K562 (cell line): ENCODE measurements at regions not wholly inside any gene's neighbourhood (a gene's known extent, or its start where the extent isn't known, plus 50 kb on each side); places are given as distances from the start of the nearest gene placed in this dataset.

Experiments
- BHLHE40 ChIP-seq: IDR thresholded peaks from 2 replicates; pipeline ENCODE4 v1.6.1; 2011; ENCODE audit warnings: low read length, improper control_type of control experiment
- CBX2 ChIP-seq: fragments of 200-600 bp; sonication (generic); IDR thresholded peaks from one replicate; pipeline ENCODE4 v1.6.1; 2012; ENCODE audit warnings: mild to moderate bottlenecking, low read length, inconsistent platforms; ENCODE audit not compliant: insufficient read depth, poor library complexity, severe bottlenecking
- NFYB ChIP-seq: IDR thresholded peaks from 2 replicates; pipeline ENCODE4 v1.6.1; 2011; ENCODE audit warnings: mild to moderate bottlenecking, moderate library complexity; ENCODE audit not compliant: insufficient read length; ENCODE audit errors: extremely low read depth
- NR2F6 ChIP-seq: fragments of 450-650 bp; formaldehyde crosslinking; IDR thresholded peaks from 2 replicates; pipeline ENCODE4 v1.4.0; 2020; ENCODE audit warnings: mild to moderate bottlenecking
- POLR2A ChIP-seq: fragments of 450-650 bp; conservative IDR thresholded peaks from 2 replicates; pipeline ENCODE4 v1.6.1; 2016
- RAD21 ChIP-seq, 2 experiments: fragments of 250-450 bp in 1 of 2; fragments of 450-650 bp in 1 of 2; sonication (Bioruptor Pico) in 1 of 2; formaldehyde crosslinking in 1 of 2; IDR thresholded peaks in 1 of 2; conservative IDR thresholded peaks in 1 of 2; 2 replicates each; pipeline versions ENCODE4 v1.4.0 to v1.8.0; 2020 to 2022; ENCODE audit warnings: mild to moderate bottlenecking in 2 of 2, moderate library complexity in 1 of 2
- ZBTB11 ChIP-seq, 3 experiments: fragments of 200-800 bp in 1 of 3; fragments of 250-450 bp in 1 of 3; fragments of 450-650 bp in 1 of 3; sonication (Bioruptor Pico) in 1 of 3; sonication (Bioruptor generic) in 1 of 3; formaldehyde crosslinking in 1 of 3; IDR thresholded peaks; 2 replicates each; pipeline versions ENCODE4 v1.6.1 to v1.8.0; 2016 to 2022; ENCODE audit warnings: mild to moderate bottlenecking in 2 of 3, missing genetic modification characterization in 2 of 3, missing compliant biosample characterization in 1 of 3, moderate library complexity in 1 of 3
- ZNF197 ChIP-seq: fragments of 200-800 bp; sonication (Bioruptor generic); IDR thresholded peaks from 2 replicates; pipeline ENCODE4 v1.6.1; 2016; ENCODE audit warnings: low read depth, missing genetic modification characterization, missing compliant biosample characterization
- TF ChIP-seq, protein P1 (sequence below): fragments of 450-650 bp; formaldehyde crosslinking; IDR thresholded peaks from 2 replicates; pipeline ENCODE4 v1.4.0; 2020; ENCODE audit warnings: mild to moderate bottlenecking, mixed read lengths
- TF ChIP-seq, protein P2 (sequence below), 2 experiments: fragments of 450-650 bp in 1 of 2; sonication (generic) in 1 of 2; formaldehyde crosslinking in 1 of 2; IDR thresholded peaks in 1 of 2; conservative IDR thresholded peaks in 1 of 2; 2 replicates each; pipeline versions ENCODE4 v1.6.1 to v1.8.1; 2016 to 2023; ENCODE audit warnings: mild to moderate bottlenecking in 2 of 2, moderate library complexity in 2 of 2, inconsistent platforms in 1 of 2, missing genetic modification reagents in 1 of 2

GRCh38 chr7:119037941-119038340 is 813.4 kb downstream of the ANKRD7 start:
- no peak for TF ChIP-seq NFYB
- no peak for TF ChIP-seq CBX2
- TF ChIP-seq, protein P1, sequence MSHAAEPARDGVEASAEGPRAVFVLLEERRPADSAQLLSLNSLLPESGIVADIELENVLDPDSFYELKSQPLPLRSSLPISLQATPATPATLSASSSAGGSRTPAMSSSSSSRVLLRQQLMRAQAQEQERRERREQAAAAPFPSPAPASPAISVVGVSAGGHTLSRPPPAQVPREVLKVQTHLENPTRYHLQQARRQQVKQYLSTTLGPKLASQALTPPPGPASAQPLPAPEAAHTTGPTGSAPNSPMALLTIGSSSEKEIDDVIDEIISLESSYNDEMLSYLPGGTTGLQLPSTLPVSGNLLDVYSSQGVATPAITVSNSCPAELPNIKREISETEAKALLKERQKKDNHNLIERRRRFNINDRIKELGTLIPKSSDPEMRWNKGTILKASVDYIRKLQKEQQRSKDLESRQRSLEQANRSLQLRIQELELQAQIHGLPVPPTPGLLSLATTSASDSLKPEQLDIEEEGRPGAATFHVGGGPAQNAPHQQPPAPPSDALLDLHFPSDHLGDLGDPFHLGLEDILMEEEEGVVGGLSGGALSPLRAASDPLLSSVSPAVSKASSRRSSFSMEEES: no peak
- TF ChIP-seq ZNF197 (CRISPR knock-in tag): no peak
- TF ChIP-seq BHLHE40: no peak
- TF ChIP-seq NR2F6: no peak
- TF ChIP-seq ZBTB11 (CRISPR knock-in tag; IDR thresholded peaks at IDR 0.05): no peak
- TF ChIP-seq, protein P2, sequence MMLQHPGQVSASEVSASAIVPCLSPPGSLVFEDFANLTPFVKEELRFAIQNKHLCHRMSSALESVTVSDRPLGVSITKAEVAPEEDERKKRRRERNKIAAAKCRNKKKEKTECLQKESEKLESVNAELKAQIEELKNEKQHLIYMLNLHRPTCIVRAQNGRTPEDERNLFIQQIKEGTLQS (IDR thresholded peaks at IDR 0.05): no peak
- TF ChIP-seq, protein P2 (CRISPR knock-in tag; conservative IDR thresholded peaks at IDR 0.05): no peak
- no peak for TF ChIP-seq RAD21 (CRISPR knock-in tag; conservative IDR thresholded peaks at IDR 0.05 in 1 of 2, IDR thresholded peaks at IDR 0.05 in 1 of 2)
- TF ChIP-seq POLR2A: no peak
